GM19372 (cell line): ENCODE measurements at regions not wholly inside any gene's neighbourhood (a gene's known extent, or its start where the extent isn't known, plus 50 kb on each side); places are given as distances from the start of the nearest gene placed in this dataset.

Source experiments
- ATAC-seq: cut with Tn5 transposase; IDR thresholded peaks from one replicate; pipeline ENCODE4 v1.9.1; 2021; ENCODE audit warnings: mild to moderate bottlenecking, low read depth, moderate library complexity; ENCODE audit not compliant: unreplicated experiment

GRCh38 chr5:88377705-88378656, 109.3 kb upstream of the TMEM161B start:
- no peak for ATAC-seq

DNA sequence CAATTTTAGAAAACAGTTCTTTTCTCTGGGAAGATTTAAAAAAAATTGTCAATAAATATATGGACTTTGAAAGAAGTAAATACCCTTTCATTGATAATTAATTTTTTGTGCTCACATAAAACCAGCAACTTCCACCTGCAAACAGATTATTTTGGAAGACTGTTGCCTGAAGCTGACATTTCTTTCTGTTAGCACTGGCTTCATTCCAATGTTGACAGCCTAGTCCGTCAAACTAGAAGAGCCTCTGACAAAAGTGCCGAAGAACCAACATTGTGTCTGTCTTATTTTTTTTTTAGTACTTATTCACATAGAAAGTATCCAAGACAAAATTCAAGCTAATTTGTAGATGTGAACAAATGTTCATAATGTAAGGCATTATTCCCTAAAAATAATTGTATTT, 108.6 kb upstream of the TMEM161B start:
- ATAC-seq = no peak

GRCh38 chr5:88376728-88377127, 108.1 kb upstream of the TMEM161B start:
- no peak for ATAC-seq

GRCh38 chr5:88374391-88374790, 105.7 kb upstream of the TMEM161B start:
- ATAC-seq = no peak

DNA sequence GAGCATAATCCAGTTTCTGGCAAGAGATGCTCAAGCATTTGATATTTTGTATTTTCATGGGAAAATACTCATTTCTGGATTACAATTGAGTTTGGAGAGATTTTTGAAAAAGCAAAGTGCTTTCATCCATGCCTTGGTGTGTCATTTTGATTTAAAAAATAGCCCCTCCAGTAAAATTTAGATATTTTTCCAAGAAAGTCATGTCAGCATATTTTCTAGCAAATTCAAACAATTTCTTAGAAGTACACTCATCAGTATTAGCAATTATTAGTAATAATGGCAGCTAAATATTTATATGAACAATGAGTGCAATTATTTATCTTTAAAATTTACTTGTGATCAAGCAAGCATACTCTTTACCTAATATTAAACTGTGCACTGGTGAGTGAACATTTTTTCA, 102.2 kb upstream of the TMEM161B start:
- ATAC-seq = no peak

DNA sequence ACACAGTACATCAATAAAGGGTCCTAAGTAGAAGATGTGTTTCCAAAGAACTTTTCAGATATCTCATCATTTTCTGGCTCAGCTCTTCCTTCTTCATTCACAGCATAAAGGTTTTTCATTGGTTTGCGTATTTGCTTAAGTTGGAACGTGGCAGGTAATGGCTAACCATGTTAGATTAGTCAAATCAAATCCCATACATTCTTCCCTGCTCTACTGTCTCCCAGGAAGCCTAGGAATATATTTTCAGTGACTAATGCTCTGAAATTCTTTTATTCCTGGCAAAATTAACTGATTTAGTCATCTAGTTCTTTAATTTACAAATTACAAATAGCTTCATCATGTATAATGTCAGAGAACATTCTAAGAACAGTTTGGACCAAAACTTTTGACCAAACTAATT, 99.6 kb upstream of the TMEM161B start:
- ATAC-seq = no peak

DNA sequence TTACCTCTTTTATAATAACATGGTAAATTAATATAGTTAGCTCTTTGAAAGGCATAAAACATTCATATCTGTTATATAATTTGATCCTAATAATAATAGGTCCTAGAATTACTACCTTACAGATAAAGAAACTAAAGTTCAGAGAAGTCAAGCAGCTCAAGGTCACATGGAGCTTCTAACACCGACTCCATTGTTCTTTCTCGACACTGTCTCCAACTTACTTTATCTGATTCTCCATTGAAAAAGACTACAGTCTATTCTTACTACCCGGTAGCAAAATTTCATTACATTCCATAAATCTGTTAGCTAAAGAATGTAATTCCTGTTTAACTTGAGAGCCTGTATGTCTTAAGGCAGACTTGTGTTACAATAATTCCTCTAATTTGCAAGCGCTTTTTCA, 96.3 kb upstream of the TMEM161B start:
- no peak for ATAC-seq

GRCh38 chr5:88355490-88356050, 86.9 kb upstream of the TMEM161B start:
- ATAC-seq = no peak

- no peak for ATAC-seq
These were observed 57.2 kb upstream of the TMEM161B start for GRCh38 chr5:88325868-88326267.

GRCh38 chr5:88322785-88323184, 54.1 kb upstream of the TMEM161B start:
- ATAC-seq = no peak
